HFFc6 (cell line): ENCODE measurements at regions not wholly inside any gene's neighbourhood (a gene's known extent, or its start where the extent isn't known, plus 50 kb on each side); places are given as distances from the start of the nearest gene placed in this dataset.

Experiments used
- DNase-seq: peaks from one replicate; pipeline ENCODE4 v3.0.0-alpha.2; 2018
- H3K27ac Mint-ChIP-seq: 2 replicates; pipeline ENCODE4 v1.8.0; 2020; ENCODE audit warnings: mild to moderate bottlenecking, mixed read lengths
- H3K27me3 Mint-ChIP-seq: 2 replicates; pipeline ENCODE4 v1.8.0; 2021; ENCODE audit warnings: mild to moderate bottlenecking, moderate library complexity, mixed read lengths; ENCODE audit not compliant: insufficient read depth
- H3K36me3 Mint-ChIP-seq: 2 replicates; pipeline ENCODE4 v1.8.0; 2021; ENCODE audit warnings: low read depth, mixed read lengths
- H3K4me1 Mint-ChIP-seq: 2 replicates; pipeline ENCODE4 v1.8.0; 2020; ENCODE audit warnings: low read depth, mixed read lengths
- H3K4me3 Mint-ChIP-seq: 2 replicates; pipeline ENCODE4 v1.8.0; 2020; ENCODE audit warnings: mild to moderate bottlenecking, moderate library complexity, mixed read lengths
- H3K9me3 Mint-ChIP-seq: 2 replicates; pipeline ENCODE4 v1.8.0; 2020; ENCODE audit warnings: mild to moderate bottlenecking, mixed read lengths
- TF ChIP-seq, protein P1 (sequence below): fragments of 200-600 bp; sonication (generic); IDR thresholded peaks from 2 replicates; pipeline ENCODE4 v1.5.0; 2021; ENCODE audit warnings: antibody characterized with exemption, mild to moderate bottlenecking

GRCh38 chr2:150404147-150404546, 83.3 kb downstream of the RND3 start:
- Mint-ChIP-seq H3K4me3 (peak overlapping the region; percentile 88; the same call in 1 of the 2 replicates), H3K27ac (no peak overlapping the region), H3K4me1 (peaks cover 23% of the 10 kb centered on the region), H3K36me3 (no peaks in the 10 kb centered on the region), H3K27me3 (no peaks in the 10 kb centered on the region; the same call in 1 of the 2 replicates), H3K9me3 (no peaks in the 10 kb centered on the region)
- DNase-seq, result no peak
- TF ChIP-seq, protein P1, sequence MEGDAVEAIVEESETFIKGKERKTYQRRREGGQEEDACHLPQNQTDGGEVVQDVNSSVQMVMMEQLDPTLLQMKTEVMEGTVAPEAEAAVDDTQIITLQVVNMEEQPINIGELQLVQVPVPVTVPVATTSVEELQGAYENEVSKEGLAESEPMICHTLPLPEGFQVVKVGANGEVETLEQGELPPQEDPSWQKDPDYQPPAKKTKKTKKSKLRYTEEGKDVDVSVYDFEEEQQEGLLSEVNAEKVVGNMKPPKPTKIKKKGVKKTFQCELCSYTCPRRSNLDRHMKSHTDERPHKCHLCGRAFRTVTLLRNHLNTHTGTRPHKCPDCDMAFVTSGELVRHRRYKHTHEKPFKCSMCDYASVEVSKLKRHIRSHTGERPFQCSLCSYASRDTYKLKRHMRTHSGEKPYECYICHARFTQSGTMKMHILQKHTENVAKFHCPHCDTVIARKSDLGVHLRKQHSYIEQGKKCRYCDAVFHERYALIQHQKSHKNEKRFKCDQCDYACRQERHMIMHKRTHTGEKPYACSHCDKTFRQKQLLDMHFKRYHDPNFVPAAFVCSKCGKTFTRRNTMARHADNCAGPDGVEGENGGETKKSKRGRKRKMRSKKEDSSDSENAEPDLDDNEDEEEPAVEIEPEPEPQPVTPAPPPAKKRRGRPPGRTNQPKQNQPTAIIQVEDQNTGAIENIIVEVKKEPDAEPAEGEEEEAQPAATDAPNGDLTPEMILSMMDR, result no peak

DNA sequence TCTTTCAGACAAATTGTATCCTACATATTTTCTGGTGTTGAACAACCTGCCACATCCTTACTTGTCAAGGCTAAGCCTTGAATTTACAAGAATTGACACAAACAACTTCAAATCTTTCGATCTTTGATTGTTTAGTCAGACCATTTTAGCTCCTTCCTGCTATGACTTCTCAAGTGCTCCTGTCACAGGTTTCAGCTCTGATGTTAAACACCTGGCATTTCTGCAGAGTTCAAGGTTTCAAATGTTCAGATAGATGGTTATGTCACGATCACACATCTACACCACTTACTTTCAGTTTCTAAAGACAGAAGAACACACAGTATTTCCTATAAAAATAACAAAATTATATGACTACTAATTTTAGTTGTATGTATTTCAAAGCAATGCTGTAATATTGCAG, 84.0 kb downstream of the RND3 start:
- peak overlapping the region; percentile 88 for H3K4me3 Mint-ChIP-seq
- TF ChIP-seq, protein P1, result no peak
- DNase-seq, result no peak
- no peaks in the 10 kb centered on the region for H3K9me3 Mint-ChIP-seq
- H3K36me3 Mint-ChIP-seq, result no peaks in the 10 kb centered on the region
- H3K27ac Mint-ChIP-seq, result peak overlapping the region; percentile 48; the same call in 1 of the 2 replicates
- H3K4me1 Mint-ChIP-seq, result peaks cover 23% of the 10 kb centered on the region
- no peaks in the 10 kb centered on the region; the same call in 1 of the 2 replicates for H3K27me3 Mint-ChIP-seq

GRCh38 chr2:150402953-150403352, 84.5 kb downstream of the RND3 start:
- no peaks in the 10 kb centered on the region for H3K36me3 Mint-ChIP-seq
- H3K27me3 Mint-ChIP-seq, result no peaks in the 10 kb centered on the region; the same call in 1 of the 2 replicates
- peaks cover 19% of the 10 kb centered on the region for H3K4me1 Mint-ChIP-seq
- H3K9me3 Mint-ChIP-seq, result no peaks in the 10 kb centered on the region
- no peak overlapping the region for H3K27ac Mint-ChIP-seq
- TF ChIP-seq, protein P1, result no peak
- DNase-seq, result no peak
- peak overlapping the region; percentile 88 for H3K4me3 Mint-ChIP-seq

GRCh38 chr2:150400849-150401248, 86.6 kb downstream of the RND3 start:
- H3K4me3 Mint-ChIP-seq, result no peak overlapping the region
- TF ChIP-seq, protein P1, result no peak
- no peaks in the 10 kb centered on the region; the same call in 1 of the 2 replicates for H3K27me3 Mint-ChIP-seq
- no peaks in the 10 kb centered on the region for H3K9me3 Mint-ChIP-seq
- H3K36me3 Mint-ChIP-seq, result no peaks in the 10 kb centered on the region
- no peak for DNase-seq
- H3K4me1 Mint-ChIP-seq, result peaks cover 19% of the 10 kb centered on the region
- H3K27ac Mint-ChIP-seq, result no peak overlapping the region

GRCh38 chr2:150392614-150393013, 94.9 kb downstream of the RND3 start:
- Mint-ChIP-seq H3K4me1 (peaks cover 33% of the 10 kb centered on the region), H3K27me3 (no peaks in the 10 kb centered on the region), H3K9me3 (no peaks in the 10 kb centered on the region), H3K4me3 (no peak overlapping the region), H3K36me3 (no peaks in the 10 kb centered on the region), H3K27ac (no peak overlapping the region)
- DNase-seq, result no peak
- TF ChIP-seq, protein P1, result no peak

DNA sequence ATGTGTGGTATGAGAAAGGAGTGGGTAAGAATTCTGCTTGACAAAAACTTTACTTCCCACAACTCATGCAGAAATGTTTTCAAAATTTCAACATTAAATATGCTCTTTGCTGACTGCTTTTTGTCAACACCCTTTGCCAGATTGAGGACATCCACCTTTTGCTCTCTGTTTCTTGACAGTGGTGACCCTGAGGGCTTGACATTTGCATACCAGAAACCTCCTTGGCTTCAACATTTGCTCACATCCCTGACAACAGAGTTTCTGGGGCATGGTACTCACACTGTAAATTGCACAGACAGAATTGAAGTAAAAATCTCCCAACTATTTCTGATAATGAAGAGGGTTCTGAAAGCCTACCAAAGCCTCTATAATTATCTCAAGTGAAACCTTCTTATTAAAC, 95.7 kb downstream of the RND3 start:
- Mint-ChIP-seq H3K4me3 (no peak overlapping the region), H3K27ac (no peak overlapping the region), H3K9me3 (no peaks in the 10 kb centered on the region), H3K27me3 (no peaks in the 10 kb centered on the region), H3K36me3 (no peaks in the 10 kb centered on the region), H3K4me1 (peaks cover 33% of the 10 kb centered on the region)
- TF ChIP-seq, protein P1, result no peak
- DNase-seq, result no peak
